ENCODE measurements at regions not wholly inside any gene's neighbourhood (a gene's known extent, or its start where the extent isn't known, plus 50 kb on each side); places are given as distances from the start of the nearest gene placed in this dataset.

DNA sequence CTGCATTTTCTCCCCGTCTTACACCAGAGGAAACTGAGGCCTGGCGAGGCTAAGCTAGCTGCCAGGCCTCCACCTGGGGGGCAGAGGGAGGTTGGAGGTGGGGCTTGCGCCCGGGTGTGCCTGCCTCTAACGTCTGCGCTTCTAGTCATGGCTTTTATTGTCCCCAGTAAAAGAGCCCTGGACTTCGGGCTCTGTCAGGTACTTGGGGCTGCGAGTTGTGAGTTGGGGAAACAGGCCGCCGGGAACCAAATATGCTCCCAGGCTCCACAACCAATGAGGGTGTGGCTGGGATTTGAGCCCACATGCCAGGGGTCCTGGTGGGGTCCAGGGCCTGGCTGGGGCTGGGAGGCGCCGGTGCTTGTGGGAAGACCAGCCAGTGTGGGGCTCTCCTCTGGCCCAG is 57.4 kb upstream of the NOTCH1 start:
- no peaks in the 10 kb centered on the region for H3K9me3 ChIP-seq (ENCODE audit: control insufficient read depth, insufficient read depth, low read depth, low read length)
- ATAC-seq (no peak), DNase-seq (ENCODE audit: low read depth, low spot score) (no peak)
- peaks cover 4% of the 10 kb centered on the region; the same call in 1 of the 2 replicates for H3K4me1 ChIP-seq (ENCODE audit: control insufficient read depth, insufficient read depth, low read length)
- H3K27me3 ChIP-seq (ENCODE audit: control insufficient read depth, insufficient read depth, low read length), result no peaks in the 10 kb centered on the region
- CTCF ChIA-PET, result no interaction called here
- H3K27ac ChIP-seq (ENCODE audit: low read length), result no peak overlapping the region
- intact Hi-C loops (cut with micrococcal nuclease; ENCODE audit: unreplicated experiment), result no loop called here
- no TSS peak for BruUV-seq (replicated peaks)
- in situ Hi-C loops (cut with HindIII; ENCODE audit: low pct_unique_long_range_greater_than_20kb, low sequenced_read_pairs), result no loop called here
- H3K36me3 ChIP-seq (ENCODE audit: control insufficient read depth, insufficient read depth, low read length), result no peaks in the 10 kb centered on the region
- POLR2A ChIA-PET, result no interaction called here
- TF ChIP-seq POLR2AphosphoS5 (IDR thresholded peaks at IDR 0.05; ENCODE audit: low read depth, low read length) (no peak), SIN3A (IDR thresholded peaks at IDR 0.05; ENCODE audit: borderline replicate concordance, insufficient read depth, low read depth, low read length) (no peak), TCF7L2 (IDR thresholded peaks at IDR 0.05; ENCODE audit: low read depth, low read length) (no peak)
- TF ChIP-seq, protein P1, sequence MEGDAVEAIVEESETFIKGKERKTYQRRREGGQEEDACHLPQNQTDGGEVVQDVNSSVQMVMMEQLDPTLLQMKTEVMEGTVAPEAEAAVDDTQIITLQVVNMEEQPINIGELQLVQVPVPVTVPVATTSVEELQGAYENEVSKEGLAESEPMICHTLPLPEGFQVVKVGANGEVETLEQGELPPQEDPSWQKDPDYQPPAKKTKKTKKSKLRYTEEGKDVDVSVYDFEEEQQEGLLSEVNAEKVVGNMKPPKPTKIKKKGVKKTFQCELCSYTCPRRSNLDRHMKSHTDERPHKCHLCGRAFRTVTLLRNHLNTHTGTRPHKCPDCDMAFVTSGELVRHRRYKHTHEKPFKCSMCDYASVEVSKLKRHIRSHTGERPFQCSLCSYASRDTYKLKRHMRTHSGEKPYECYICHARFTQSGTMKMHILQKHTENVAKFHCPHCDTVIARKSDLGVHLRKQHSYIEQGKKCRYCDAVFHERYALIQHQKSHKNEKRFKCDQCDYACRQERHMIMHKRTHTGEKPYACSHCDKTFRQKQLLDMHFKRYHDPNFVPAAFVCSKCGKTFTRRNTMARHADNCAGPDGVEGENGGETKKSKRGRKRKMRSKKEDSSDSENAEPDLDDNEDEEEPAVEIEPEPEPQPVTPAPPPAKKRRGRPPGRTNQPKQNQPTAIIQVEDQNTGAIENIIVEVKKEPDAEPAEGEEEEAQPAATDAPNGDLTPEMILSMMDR (IDR thresholded peaks at IDR 0.05), result no peak
- TF ChIP-seq, protein P2, sequence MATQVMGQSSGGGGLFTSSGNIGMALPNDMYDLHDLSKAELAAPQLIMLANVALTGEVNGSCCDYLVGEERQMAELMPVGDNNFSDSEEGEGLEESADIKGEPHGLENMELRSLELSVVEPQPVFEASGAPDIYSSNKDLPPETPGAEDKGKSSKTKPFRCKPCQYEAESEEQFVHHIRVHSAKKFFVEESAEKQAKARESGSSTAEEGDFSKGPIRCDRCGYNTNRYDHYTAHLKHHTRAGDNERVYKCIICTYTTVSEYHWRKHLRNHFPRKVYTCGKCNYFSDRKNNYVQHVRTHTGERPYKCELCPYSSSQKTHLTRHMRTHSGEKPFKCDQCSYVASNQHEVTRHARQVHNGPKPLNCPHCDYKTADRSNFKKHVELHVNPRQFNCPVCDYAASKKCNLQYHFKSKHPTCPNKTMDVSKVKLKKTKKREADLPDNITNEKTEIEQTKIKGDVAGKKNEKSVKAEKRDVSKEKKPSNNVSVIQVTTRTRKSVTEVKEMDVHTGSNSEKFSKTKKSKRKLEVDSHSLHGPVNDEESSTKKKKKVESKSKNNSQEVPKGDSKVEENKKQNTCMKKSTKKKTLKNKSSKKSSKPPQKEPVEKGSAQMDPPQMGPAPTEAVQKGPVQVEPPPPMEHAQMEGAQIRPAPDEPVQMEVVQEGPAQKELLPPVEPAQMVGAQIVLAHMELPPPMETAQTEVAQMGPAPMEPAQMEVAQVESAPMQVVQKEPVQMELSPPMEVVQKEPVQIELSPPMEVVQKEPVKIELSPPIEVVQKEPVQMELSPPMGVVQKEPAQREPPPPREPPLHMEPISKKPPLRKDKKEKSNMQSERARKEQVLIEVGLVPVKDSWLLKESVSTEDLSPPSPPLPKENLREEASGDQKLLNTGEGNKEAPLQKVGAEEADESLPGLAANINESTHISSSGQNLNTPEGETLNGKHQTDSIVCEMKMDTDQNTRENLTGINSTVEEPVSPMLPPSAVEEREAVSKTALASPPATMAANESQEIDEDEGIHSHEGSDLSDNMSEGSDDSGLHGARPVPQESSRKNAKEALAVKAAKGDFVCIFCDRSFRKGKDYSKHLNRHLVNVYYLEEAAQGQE (IDR thresholded peaks at IDR 0.05; ENCODE audit: insufficient read depth in 1 of 2, low read depth in 2 of 2, low read length in 1 of 2), result no peak
- no peak overlapping the region for H3K4me3 ChIP-seq (ENCODE audit: low read depth in 2 of 2, low read length in 2 of 2)

DNA sequence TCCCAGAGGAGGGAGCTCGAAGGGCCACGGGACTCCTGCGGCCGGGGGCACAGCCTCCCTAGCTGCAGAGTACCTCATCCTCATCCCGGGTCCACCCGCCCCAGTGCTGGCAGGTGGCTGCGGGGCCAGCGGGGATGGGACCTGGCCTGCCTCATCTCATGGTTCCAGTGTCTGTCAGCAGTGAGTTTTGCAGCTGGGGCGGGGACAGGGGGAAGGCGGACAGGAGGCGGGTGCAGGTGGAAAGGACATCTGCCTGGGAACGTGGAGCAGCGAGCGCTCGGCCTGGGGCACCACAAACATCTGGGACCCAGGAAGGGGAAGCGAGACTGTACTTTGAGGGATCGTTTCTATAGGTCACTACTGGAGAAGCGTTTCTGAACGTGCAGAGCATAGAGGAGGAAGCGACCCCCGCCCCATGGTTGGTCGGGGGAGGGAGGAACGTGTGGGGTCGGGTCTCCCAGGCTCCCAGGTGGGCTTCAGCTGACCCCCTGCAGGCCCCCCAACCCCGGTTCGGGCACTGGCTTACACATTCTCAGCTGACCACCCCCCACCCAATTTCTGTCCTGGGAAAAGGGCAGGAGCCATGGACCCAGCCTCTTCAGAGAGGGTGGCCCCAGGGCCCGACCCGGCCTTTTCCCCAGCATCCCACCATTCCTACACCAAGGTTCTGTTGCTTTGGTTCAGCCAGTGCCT is 56.5 kb upstream of the NOTCH1 start:
- ChIA-PET CTCF (no interaction called here), POLR2A (no interaction called here)
- ATAC-seq, result no peak

More for the DNA sequence above, 56.5 kb upstream of the NOTCH1 start:
- no peaks in the 10 kb centered on the region for H3K9me3 ChIP-seq (ENCODE audit: control insufficient read depth, insufficient read depth, low read depth, low read length)
- intact Hi-C loops (cut with micrococcal nuclease; ENCODE audit: unreplicated experiment) (no loop called here), in situ Hi-C loops (cut with HindIII; ENCODE audit: low pct_unique_long_range_greater_than_20kb, low sequenced_read_pairs) (no loop called here)
- TF ChIP-seq, protein P2 (IDR thresholded peaks at IDR 0.05; ENCODE audit: insufficient read depth in 1 of 2, low read depth in 2 of 2, low read length in 1 of 2), result no peak
- TF ChIP-seq SIN3A (IDR thresholded peaks at IDR 0.05; ENCODE audit: borderline replicate concordance, insufficient read depth, low read depth, low read length) (no peak), POLR2AphosphoS5 (IDR thresholded peaks at IDR 0.05; ENCODE audit: low read depth, low read length) (no peak), TCF7L2 (IDR thresholded peaks at IDR 0.05; ENCODE audit: low read depth, low read length) (no peak)
- TF ChIP-seq, protein P1 (IDR thresholded peaks at IDR 0.05), result no peak
- no peaks in the 10 kb centered on the region for H3K27me3 ChIP-seq (ENCODE audit: control insufficient read depth, insufficient read depth, low read length)
- H3K36me3 ChIP-seq (ENCODE audit: control insufficient read depth, insufficient read depth, low read length), result no peaks in the 10 kb centered on the region
- H3K27ac ChIP-seq (ENCODE audit: low read length), result no peak overlapping the region
- H3K4me3 ChIP-seq (ENCODE audit: low read depth in 2 of 2, low read length in 2 of 2), result no peak overlapping the region
- no peak for DNase-seq (ENCODE audit: low read depth, low spot score)
- H3K4me1 ChIP-seq (ENCODE audit: control insufficient read depth, insufficient read depth, low read length), result peaks cover 4% of the 10 kb centered on the region; the same call in 1 of the 2 replicates
- BruUV-seq (replicated peaks), result no TSS peak

All from Panc1 (cell line).